DND-41 (cell line): ENCODE measurements at regions not wholly inside any gene's neighbourhood (a gene's known extent, or its start where the extent isn't known, plus 50 kb on each side); places are given as distances from the start of the nearest gene placed in this dataset.

Experiments
- ATAC-seq: fragments of 200-7000 bp; cut with Tn5 transposase; 3 replicates; pipeline ENCODE4 v1.9.1; 2021; ENCODE audit warnings: low read depth; ENCODE audit not compliant: insufficient read depth
- DNase-seq: peaks from one replicate; pipeline ENCODE4 v3.0.0-alpha.2; 2020
- H2AFZ ChIP-seq: 2 replicates; pipeline ENCODE4 v1.6.0; 2012; ENCODE audit warnings: low read depth, low read length
- H3K27ac ChIP-seq: 2 replicates; pipeline ENCODE4 v1.5.1; 2012; ENCODE audit warnings: low read length, inconsistent platforms
- H3K27me3 ChIP-seq: fragments of 200-600 bp; sonication (generic); 2 replicates; pipeline ENCODE4 v1.6.0; 2012; ENCODE audit warnings: low read length, mild to moderate bottlenecking, inconsistent platforms; ENCODE audit not compliant: insufficient read depth, poor library complexity
- H3K36me3 ChIP-seq: 2 replicates; pipeline ENCODE4 v1.5.1; 2012; ENCODE audit warnings: low read length, inconsistent platforms; ENCODE audit not compliant: insufficient read depth
- H3K4me1 ChIP-seq: 2 replicates; pipeline ENCODE4 v1.5.1; 2012; ENCODE audit warnings: mild to moderate bottlenecking, low read length; ENCODE audit not compliant: insufficient read depth
- H3K4me2 ChIP-seq: 2 replicates; pipeline ENCODE4 v1.6.0; 2012; ENCODE audit warnings: mild to moderate bottlenecking, moderate library complexity, low read length, inconsistent platforms; ENCODE audit not compliant: insufficient read depth
- H3K4me3 ChIP-seq, 2 experiments: fragments of 200-600 bp in 1 of 2; shearing (Covaris generic) in 1 of 2; 2 replicates each; pipeline ENCODE4 v1.5.1; 2012 to 2016; ENCODE audit warnings: inconsistent platforms in 2 of 2, low read length in 2 of 2, mild to moderate bottlenecking in 2 of 2, low read depth in 1 of 2, moderate library complexity in 1 of 2
- H3K79me2 ChIP-seq: 2 replicates; pipeline ENCODE4 v1.6.0; 2012; ENCODE audit warnings: low read length, inconsistent platforms; ENCODE audit not compliant: insufficient read depth
- H3K9ac ChIP-seq: 2 replicates; pipeline ENCODE4 v1.6.0; 2012; ENCODE audit warnings: low read depth, mild to moderate bottlenecking, inconsistent platforms, low read length, moderate library complexity
- H3K9me3 ChIP-seq: 2 replicates; pipeline ENCODE4 v1.5.1; 2012; ENCODE audit warnings: low read length, moderate library complexity, mild to moderate bottlenecking, inconsistent platforms; ENCODE audit not compliant: insufficient read depth, severe bottlenecking
- H4K20me1 ChIP-seq: 2 replicates; pipeline ENCODE4 v1.6.0; 2012; ENCODE audit warnings: low read length; ENCODE audit not compliant: insufficient read depth
- EZH2 ChIP-seq: IDR thresholded peaks from 3 replicates; pipeline ENCODE4 v1.6.1; 2012; ENCODE audit warnings: borderline replicate concordance, low read depth, mild to moderate bottlenecking, moderate library complexity, low read length, inconsistent platforms; ENCODE audit not compliant: severe bottlenecking
- TF ChIP-seq, protein P1 (sequence below): IDR thresholded peaks from 2 replicates; pipeline ENCODE4 v1.5.1; 2012; ENCODE audit warnings: borderline replicate concordance, low read length, moderate library complexity, mild to moderate bottlenecking; ENCODE audit not compliant: poor library complexity, severe bottlenecking; ENCODE audit errors: extremely low read depth

DNA sequence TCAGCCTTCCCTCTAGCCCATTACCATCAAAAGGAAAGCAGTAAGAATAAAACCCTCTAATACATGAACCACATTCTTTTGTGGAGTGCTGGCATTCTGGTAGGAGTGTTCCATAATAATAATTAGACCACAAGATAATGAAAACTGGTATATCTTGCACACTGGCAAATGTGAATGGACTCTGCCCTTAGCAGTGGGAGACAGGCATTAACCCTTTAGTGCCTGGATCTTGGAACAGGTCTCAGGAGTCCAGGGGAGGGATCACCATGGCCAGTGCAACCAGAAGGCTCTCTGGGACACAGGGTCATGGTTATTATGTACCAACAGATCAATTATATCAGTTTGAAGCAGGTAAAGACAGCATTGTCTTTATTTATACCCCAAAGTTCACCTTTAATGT is 387.5 kb upstream of the TMPO start:
- H3K79me2 ChIP-seq: no peaks in the 10 kb centered on the region
- ATAC-seq: no peak
- no peak for TF ChIP-seq EZH2
- TF ChIP-seq, protein P1, sequence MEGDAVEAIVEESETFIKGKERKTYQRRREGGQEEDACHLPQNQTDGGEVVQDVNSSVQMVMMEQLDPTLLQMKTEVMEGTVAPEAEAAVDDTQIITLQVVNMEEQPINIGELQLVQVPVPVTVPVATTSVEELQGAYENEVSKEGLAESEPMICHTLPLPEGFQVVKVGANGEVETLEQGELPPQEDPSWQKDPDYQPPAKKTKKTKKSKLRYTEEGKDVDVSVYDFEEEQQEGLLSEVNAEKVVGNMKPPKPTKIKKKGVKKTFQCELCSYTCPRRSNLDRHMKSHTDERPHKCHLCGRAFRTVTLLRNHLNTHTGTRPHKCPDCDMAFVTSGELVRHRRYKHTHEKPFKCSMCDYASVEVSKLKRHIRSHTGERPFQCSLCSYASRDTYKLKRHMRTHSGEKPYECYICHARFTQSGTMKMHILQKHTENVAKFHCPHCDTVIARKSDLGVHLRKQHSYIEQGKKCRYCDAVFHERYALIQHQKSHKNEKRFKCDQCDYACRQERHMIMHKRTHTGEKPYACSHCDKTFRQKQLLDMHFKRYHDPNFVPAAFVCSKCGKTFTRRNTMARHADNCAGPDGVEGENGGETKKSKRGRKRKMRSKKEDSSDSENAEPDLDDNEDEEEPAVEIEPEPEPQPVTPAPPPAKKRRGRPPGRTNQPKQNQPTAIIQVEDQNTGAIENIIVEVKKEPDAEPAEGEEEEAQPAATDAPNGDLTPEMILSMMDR: no peak

DNA sequence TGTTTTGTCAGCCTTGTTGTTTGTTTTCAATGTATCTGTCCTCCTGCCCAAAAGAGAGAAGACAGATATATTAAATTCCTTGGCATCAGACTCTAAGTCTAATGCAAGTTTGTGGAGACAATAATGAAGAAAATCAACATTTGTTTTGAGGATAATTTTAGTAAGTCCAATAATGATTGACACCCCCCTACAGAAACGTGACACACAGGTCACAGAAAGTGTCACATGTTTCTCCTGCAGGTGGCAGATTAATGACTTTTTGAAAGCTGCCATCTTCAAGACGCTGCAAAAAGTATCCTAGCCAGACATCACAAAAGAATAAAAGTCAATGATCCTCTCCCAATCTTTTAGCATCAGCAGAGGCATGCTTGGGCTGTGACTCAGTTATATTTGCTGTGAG is 378.8 kb upstream of the TMPO start:
- Histone ChIP-seq H2AFZ (no peak overlapping the region), H3K27me3 (no peaks in the 10 kb centered on the region), H3K9ac (no peak overlapping the region), H3K36me3 (no peaks in the 10 kb centered on the region), H4K20me1 (no peaks in the 10 kb centered on the region), H3K9me3 (no peaks in the 10 kb centered on the region), H3K79me2 (no peaks in the 10 kb centered on the region), H3K4me1 (no peaks in the 10 kb centered on the region), H3K27ac (no peak overlapping the region), H3K4me3 (no peak overlapping the region), H3K4me2 (no peak overlapping the region)
- DNase-seq: no peak
- ATAC-seq: no peak
- TF ChIP-seq, protein P1: no peak
- no peak for TF ChIP-seq EZH2

More for the DNA sequence above, 387.5 kb upstream of the TMPO start:
- DNase-seq: no peak
- no peak overlapping the region for H3K27ac ChIP-seq
- H3K9me3 ChIP-seq: no peaks in the 10 kb centered on the region
- no peak overlapping the region for H3K4me3 ChIP-seq
- no peaks in the 10 kb centered on the region for H3K27me3 ChIP-seq
- H3K36me3 ChIP-seq: no peaks in the 10 kb centered on the region
- no peaks in the 10 kb centered on the region for H3K4me1 ChIP-seq
- no peak overlapping the region for H3K9ac ChIP-seq
- H2AFZ ChIP-seq: no peak overlapping the region
- H3K4me2 ChIP-seq: no peak overlapping the region
- H4K20me1 ChIP-seq: no peaks in the 10 kb centered on the region

DNA sequence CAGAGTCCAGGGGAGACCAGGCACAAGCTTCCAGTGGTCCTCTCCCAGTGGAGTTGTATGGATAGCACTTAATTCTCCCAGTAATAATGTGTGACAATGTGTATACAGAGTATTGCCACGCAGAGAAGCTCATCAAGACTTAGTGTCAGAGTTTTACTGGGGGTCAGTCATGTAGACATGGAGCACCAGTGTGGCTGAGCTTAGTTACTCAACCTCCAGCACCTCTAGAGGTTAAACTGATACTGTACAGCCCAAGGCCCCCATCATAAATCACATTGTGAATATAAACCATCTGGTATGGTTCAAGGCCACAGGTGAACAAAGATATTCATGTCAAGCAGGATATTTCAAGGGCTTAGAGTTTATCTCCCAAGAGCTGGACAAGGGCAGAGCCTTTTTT is 378.1 kb upstream of the TMPO start:
- H3K9ac ChIP-seq: no peak overlapping the region
- H3K79me2 ChIP-seq: no peaks in the 10 kb centered on the region
- H2AFZ ChIP-seq: no peak overlapping the region
- no peak for ATAC-seq
- H3K27me3 ChIP-seq: no peaks in the 10 kb centered on the region
- no peaks in the 10 kb centered on the region for H3K9me3 ChIP-seq
- H3K4me2 ChIP-seq: no peak overlapping the region
- no peak for TF ChIP-seq EZH2
- TF ChIP-seq, protein P1: no peak
- H3K36me3 ChIP-seq: no peaks in the 10 kb centered on the region
- DNase-seq: no peak
- no peaks in the 10 kb centered on the region for H3K4me1 ChIP-seq
- no peak overlapping the region for H3K4me3 ChIP-seq
- no peaks in the 10 kb centered on the region for H4K20me1 ChIP-seq
- no peak overlapping the region for H3K27ac ChIP-seq

DNA sequence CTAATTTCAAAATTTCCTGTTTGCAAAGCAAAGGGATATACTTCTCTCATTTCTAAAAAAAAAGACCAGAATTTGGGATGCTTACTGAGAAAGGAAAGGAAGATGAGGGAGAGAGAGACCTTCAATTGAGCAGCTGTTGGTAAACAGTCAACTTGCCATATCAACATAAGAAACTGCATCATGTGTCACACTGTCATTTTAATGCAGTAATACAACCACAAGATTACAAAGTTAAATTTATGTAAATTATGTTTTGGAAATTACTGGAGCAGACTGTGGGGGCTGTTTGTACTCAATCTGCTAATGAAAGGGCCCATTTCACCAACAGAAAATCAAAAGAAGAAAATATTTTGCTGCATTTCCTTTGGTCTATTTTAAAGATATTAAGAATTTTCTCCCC is 370.4 kb upstream of the TMPO start:
- H3K27me3 ChIP-seq: no peaks in the 10 kb centered on the region
- H3K9ac ChIP-seq: no peak overlapping the region
- peaks cover 17% of the 10 kb centered on the region for H3K4me1 ChIP-seq
- H3K9me3 ChIP-seq: no peaks in the 10 kb centered on the region
- DNase-seq (no peak), ATAC-seq (no peak)
- no peak overlapping the region for H3K4me3 ChIP-seq
- no peak overlapping the region for H3K4me2 ChIP-seq
- H3K79me2 ChIP-seq: no peaks in the 10 kb centered on the region
- TF ChIP-seq EZH2: no peak
- TF ChIP-seq, protein P1: no peak
- H3K27ac ChIP-seq: no peak overlapping the region
- H2AFZ ChIP-seq: no peak overlapping the region
- H3K36me3 ChIP-seq: no peaks in the 10 kb centered on the region
- H4K20me1 ChIP-seq: no peaks in the 10 kb centered on the region
